Ovary (tissue), 7 donors: ENCODE measurements at regions not wholly inside any gene's neighbourhood (a gene's known extent, or its start where the extent isn't known, plus 50 kb on each side); places are given as distances from the start of the nearest gene placed in this dataset.

Source experiments
- DNase-seq, 5 donors: peaks; one replicate each; pipeline ENCODE4 v3.0.0-alpha.2; 2019 to 2020
- H3K27ac ChIP-seq, 2 donors: fragments of 200-600 bp; one replicate each; pipeline versions ENCODE4 v1.5.1 to v1.8.0; 2019 to 2022
- H3K27me3 ChIP-seq: fragments of 200-600 bp; one replicate; pipeline ENCODE4 v1.8.0; 2022
- H3K36me3 ChIP-seq: fragments of 200-600 bp; sonication (generic); one replicate; pipeline ENCODE4 v1.5.1; 2019
- H3K4me1 ChIP-seq: one replicate; pipeline ENCODE4 v1.8.1; 2013; ENCODE audit warnings: mild to moderate bottlenecking, moderate library complexity; ENCODE audit not compliant: insufficient read depth
- H3K4me3 ChIP-seq: fragments of 200-600 bp; sonication (generic); one replicate; pipeline ENCODE4 v1.5.1; 2017
- H3K9me3 ChIP-seq, 2 donors: fragments of 200-600 bp in 1 of 2; sonication (generic) in 1 of 2; one replicate each; pipeline versions ENCODE4 v1.5.1 to v1.8.1; 2013 to 2019; ENCODE audit warnings: mild to moderate bottlenecking in 1 of 2, moderate library complexity in 1 of 2
- CTCF ChIP-seq, 3 donors: fragments of 450-650 bp in 2 of 3; fragments of 200-600 bp in 1 of 3; IDR thresholded peaks; one replicate each; pipeline versions ENCODE4 v1.5.1 to v1.8.0; 2016 to 2022; ENCODE audit warnings: antibody characterized with exemption in 3 of 3, mild to moderate bottlenecking in 1 of 3
- EP300 ChIP-seq: sonication (generic); formaldehyde crosslinking; IDR thresholded peaks from one replicate; pipeline ENCODE4 v1.6.1; 2017; ENCODE audit warnings: antibody characterized with exemption
- POLR2A ChIP-seq: fragments of 450-650 bp; IDR thresholded peaks from one replicate; pipeline ENCODE4 v1.6.1; 2017; ENCODE audit warnings: antibody characterized with exemption, mild to moderate bottlenecking, moderate library complexity
- WGBS, 3 donors: extraction: QIAGEN DNeasy Blood & Tissue Kit in 1 of 3; methylation state at CpG; one replicate each; pipeline versions ENCODE4 v1.1.5 to v1.1.7; 2013 to 2017; 5-methylcytosine and 5-hydroxymethylcytosine counted together
- intact Hi-C, 4 donors: fragments of 100-400 bp; cut with DNase I; formaldehyde crosslinking; loops; one replicate each; pipeline versions ENCODE4 v1.11.0 to v1.15.1; 2022 to 2023
- donor health status: DM: no; HTN: no; CAD: no; lungs with moderate emphysema.
- donor health status: DM: no; HTN: no; CAD: no.
- donor health status: Bipolar disorder and iron deficiency.
- donor health status: DM: no; HTN: no; CAD: no.
- donor health status: DM: yes; HTN: yes; CAD: no.

GRCh38 chr1:81233591-81233990 lies 567.1 kb upstream of the ADGRL2 start:
- intact Hi-C loops: no loop called here
- no peaks in the 10 kb centered on the region for H3K9me3 ChIP-seq
- no peak overlapping the region for H3K27ac ChIP-seq
- H3K4me3 ChIP-seq: no peak overlapping the region
- no peaks in the 10 kb centered on the region for H3K4me1 ChIP-seq
- DNase-seq: no peak
- no peaks in the 10 kb centered on the region for H3K36me3 ChIP-seq
- no peak for TF ChIP-seq CTCF (IDR thresholded peaks at IDR 0.05)
- TF ChIP-seq EP300: no peak
- TF ChIP-seq POLR2A: no peak
- H3K27me3 ChIP-seq: no peaks in the 10 kb centered on the region
- WGBS, 3 donors: 95 to 97% (median 96%) methylated on average over 1 of the region's 1 CpG

DNA sequence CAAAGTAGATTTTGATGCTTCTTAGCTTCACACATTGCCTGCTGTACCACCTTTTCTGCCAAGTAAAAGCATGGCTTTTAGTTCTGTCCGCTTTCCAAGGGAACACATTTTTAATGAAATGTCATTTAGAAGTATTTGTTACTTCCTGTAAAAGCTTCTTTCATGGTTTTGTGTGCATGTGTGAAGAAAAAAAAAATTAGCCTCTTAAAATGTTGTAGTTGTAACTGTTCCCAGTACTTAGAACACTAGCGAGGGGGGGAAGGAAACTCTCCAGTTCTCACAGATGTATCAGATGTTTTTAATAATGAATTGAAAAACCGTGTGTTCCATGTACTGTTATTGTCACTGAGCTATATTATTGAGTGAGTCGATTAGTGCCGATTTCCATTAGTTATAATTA lies 568.3 kb upstream of the ADGRL2 start:
- H3K27me3 ChIP-seq: no peaks in the 10 kb centered on the region
- no peak overlapping the region for H3K27ac ChIP-seq
- 15 to 21% (median 20%) methylated on average over 5 of the region's 5 CpGs for WGBS, 3 donors
- H3K4me3 ChIP-seq: no peak overlapping the region
- H3K4me1 ChIP-seq: no peaks in the 10 kb centered on the region
- TF ChIP-seq EP300 (no peak), CTCF (IDR thresholded peaks at IDR 0.05) (no peak), POLR2A (no peak)
- intact Hi-C loops: no loop called here
- no peaks in the 10 kb centered on the region for H3K9me3 ChIP-seq
- no peaks in the 10 kb centered on the region for H3K36me3 ChIP-seq
- no peak for DNase-seq

DNA sequence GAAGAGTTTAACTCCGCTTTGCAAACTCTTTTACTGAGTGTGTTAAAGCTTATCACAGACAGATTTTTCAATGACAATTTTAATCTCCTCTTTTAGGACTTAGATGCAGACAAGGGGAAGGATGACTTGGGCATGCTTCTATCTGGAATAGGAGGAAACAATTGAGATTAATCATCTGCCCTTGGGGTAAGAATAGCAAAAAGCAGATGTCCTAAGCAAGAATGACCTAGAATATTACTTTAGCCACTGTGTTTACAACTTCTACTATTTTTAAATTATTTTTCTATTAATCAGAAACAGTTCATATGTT lies 569.0 kb upstream of the ADGRL2 start:
- no peaks in the 10 kb centered on the region for H3K27me3 ChIP-seq
- TF ChIP-seq EP300 (no peak), POLR2A (no peak), CTCF (IDR thresholded peaks at IDR 0.05) (no peak)
- 8 to 22% (median 16%) methylated on average over 1 of the region's 1 CpG for WGBS, 3 donors
- intact Hi-C loops: no loop called here
- H3K36me3 ChIP-seq: no peaks in the 10 kb centered on the region
- H3K27ac ChIP-seq: peak overlapping the region in 1 of 2 donors; percentile 45
- no peaks in the 10 kb centered on the region for H3K4me1 ChIP-seq
- H3K4me3 ChIP-seq: no peak overlapping the region
- no peaks in the 10 kb centered on the region for H3K9me3 ChIP-seq
- no peak for DNase-seq

- WGBS, 3 donors: 23 to 24% (median 24%) methylated on average over 6 of the region's 6 CpGs
- H3K27ac ChIP-seq: peak overlapping the region in 1 of 2 donors; percentile 45
These were observed 569.6 kb upstream of the ADGRL2 start for GRCh38 chr1:81230983-81231728.

More at GRCh38 chr1:81230983-81231728, 569.6 kb upstream of the ADGRL2 start:
- no peak overlapping the region for H3K4me3 ChIP-seq
- no peaks in the 10 kb centered on the region for H3K4me1 ChIP-seq
- H3K9me3 ChIP-seq: no peaks in the 10 kb centered on the region
- no peaks in the 10 kb centered on the region for H3K36me3 ChIP-seq
- intact Hi-C loops: no loop called here
- TF ChIP-seq POLR2A (no peak), CTCF (IDR thresholded peaks at IDR 0.05) (no peak), EP300 (no peak)
- no peak for DNase-seq
- H3K27me3 ChIP-seq: no peaks in the 10 kb centered on the region
